Hepatocyte (in vitro differentiated cells): ENCODE measurements at regions not wholly inside any gene's neighbourhood (a gene's known extent, or its start where the extent isn't known, plus 50 kb on each side); places are given as distances from the start of the nearest gene placed in this dataset.

ENCODE experiments used
- DNase-seq: peaks from one replicate; pipeline ENCODE4 v3.0.0-alpha.2; 2016; ENCODE audit warnings: low spot score
- H2AFZ ChIP-seq: fragments of 200-600 bp; sonication (generic); 2 replicates; pipeline ENCODE4 v1.6.0; 2016; ENCODE audit warnings: antibody characterized with exemption, mild to moderate bottlenecking
- H3K27ac ChIP-seq: fragments of 200-600 bp; sonication (generic); 2 replicates; pipeline ENCODE4 v1.5.1; 2016; ENCODE audit warnings: mild to moderate bottlenecking
- H3K27me3 ChIP-seq: fragments of 200-600 bp; sonication (generic); 2 replicates; pipeline ENCODE4 v1.6.1; 2016
- H3K36me3 ChIP-seq: fragments of 200-600 bp; sonication (generic); replicated peaks from 2 replicates; pipeline ENCODE4 v1.5.1; 2016; ENCODE audit warnings: low read depth; ENCODE audit not compliant: insufficient read depth
- H3K4me1 ChIP-seq: fragments of 200-600 bp; sonication (generic); 2 replicates; pipeline ENCODE4 v1.5.1; 2016; ENCODE audit warnings: mild to moderate bottlenecking, moderate library complexity; ENCODE audit not compliant: insufficient read depth
- H3K4me2 ChIP-seq: fragments of 200-600 bp; sonication (generic); 2 replicates; pipeline ENCODE4 v1.6.0; 2016
- H3K4me3 ChIP-seq: fragments of 200-600 bp; sonication (generic); 2 replicates; pipeline ENCODE4 v1.5.1; 2016; ENCODE audit warnings: mild to moderate bottlenecking
- H3K79me2 ChIP-seq: fragments of 200-600 bp; sonication (generic); 2 replicates; pipeline ENCODE4 v1.6.0; 2017; ENCODE audit warnings: mild to moderate bottlenecking
- H3K9me2 ChIP-seq: fragments of 200-600 bp; sonication (generic); replicated peaks from 2 replicates; pipeline ENCODE4 v1.6.0; 2017; ENCODE audit warnings: mild to moderate bottlenecking; ENCODE audit not compliant: insufficient read depth
- H3K9me3 ChIP-seq: fragments of 200-600 bp; sonication (generic); 2 replicates; pipeline ENCODE4 v1.5.1; 2016; ENCODE audit warnings: low read depth, mild to moderate bottlenecking
- H4K20me1 ChIP-seq: fragments of 200-600 bp; sonication (generic); 2 replicates; pipeline ENCODE4 v1.6.0; 2016; ENCODE audit warnings: mild to moderate bottlenecking; ENCODE audit not compliant: insufficient read depth, poor library complexity, severe bottlenecking
- CTCF ChIP-seq: fragments of 200-600 bp; sonication (generic); IDR thresholded peaks from 2 replicates; pipeline ENCODE4 v1.5.1; 2016; ENCODE audit warnings: antibody characterized with exemption, mild to moderate bottlenecking; ENCODE audit not compliant: poor library complexity
- EZH2 ChIP-seq: fragments of 200-600 bp; sonication (generic); IDR thresholded peaks from 2 replicates; pipeline ENCODE4 v1.6.1; 2016; ENCODE audit warnings: antibody characterized with exemption, mild to moderate bottlenecking, borderline replicate concordance
- EZH2phosphoT487 ChIP-seq: fragments of 200-600 bp; sonication (generic); IDR thresholded peaks from one replicate; pipeline ENCODE4 v1.6.1; 2018; ENCODE audit warnings: antibody characterized with exemption, mild to moderate bottlenecking, low read depth, moderate library complexity; ENCODE audit not compliant: unreplicated experiment, severe bottlenecking
- WGBS: methylation state at CpG from one replicate; pipeline ENCODE4 v1.1.6; 2016; ENCODE audit warnings: low lambda C conversion rate; ENCODE audit errors: missing lambda C conversion rate; 5-methylcytosine and 5-hydroxymethylcytosine counted together

- no peak for DNase-seq
- no peaks in the 10 kb centered on the region for H3K36me3 ChIP-seq
- WGBS, result 66% methylated on average over 3 of the region's 3 CpGs
- no peak overlapping the region for H3K4me3 ChIP-seq
- no peak overlapping the region for H2AFZ ChIP-seq
- TF ChIP-seq EZH2 (no peak), CTCF (no peak), EZH2phosphoT487 (no peak)
- no peaks in the 10 kb centered on the region for H3K4me1 ChIP-seq
- no peaks in the 10 kb centered on the region for H4K20me1 ChIP-seq
- peak overlapping the region; percentile 71 for H3K27ac ChIP-seq
- no peaks in the 10 kb centered on the region for H3K9me3 ChIP-seq
- H3K27me3 ChIP-seq, result no peaks in the 10 kb centered on the region
- no peaks in the 10 kb centered on the region for H3K79me2 ChIP-seq
- H3K9me2 ChIP-seq, result no peaks in the 10 kb centered on the region
- H3K4me2 ChIP-seq, result no peak overlapping the region
These were observed 503.5 kb downstream of the EDEM1 start for GRCh38 chr3:5690904-5691532.

GRCh38 chr3:5692446-5692845 lies 504.9 kb downstream of the EDEM1 start:
- no peak for DNase-seq
- Histone ChIP-seq H4K20me1 (no peaks in the 10 kb centered on the region), H2AFZ (no peak overlapping the region), H3K27ac (peak overlapping the region; percentile 71), H3K4me2 (no peak overlapping the region), H3K9me3 (no peaks in the 10 kb centered on the region), H3K9me2 (no peaks in the 10 kb centered on the region), H3K4me1 (no peaks in the 10 kb centered on the region), H3K27me3 (no peaks in the 10 kb centered on the region), H3K36me3 (no peaks in the 10 kb centered on the region), H3K4me3 (no peak overlapping the region), H3K79me2 (no peaks in the 10 kb centered on the region)
- TF ChIP-seq EZH2phosphoT487 (no peak), CTCF (no peak), EZH2 (no peak)
- WGBS, result 48% methylated on average over 7 of the region's 7 CpGs

GRCh38 chr3:5694266-5694665 lies 506.8 kb downstream of the EDEM1 start:
- TF ChIP-seq EZH2 (no peak), CTCF (no peak), EZH2phosphoT487 (no peak)
- no peaks in the 10 kb centered on the region for H3K79me2 ChIP-seq
- H3K4me2 ChIP-seq, result no peak overlapping the region
- no peaks in the 10 kb centered on the region for H3K9me3 ChIP-seq
- WGBS, result 33% methylated on average over 1 of the region's 1 CpG
- no peaks in the 10 kb centered on the region for H3K9me2 ChIP-seq
- no peaks in the 10 kb centered on the region for H3K36me3 ChIP-seq
- no peak overlapping the region for H3K4me3 ChIP-seq
- H3K27ac ChIP-seq, result peak overlapping the region; percentile 61
- DNase-seq, result peak; percentile 40
- H3K27me3 ChIP-seq, result no peaks in the 10 kb centered on the region
- H2AFZ ChIP-seq, result no peak overlapping the region
- no peaks in the 10 kb centered on the region for H4K20me1 ChIP-seq
- no peaks in the 10 kb centered on the region for H3K4me1 ChIP-seq

GRCh38 chr3:5698851-5699250 lies 511.3 kb downstream of the EDEM1 start:
- TF ChIP-seq CTCF (no peak), EZH2 (no peak), EZH2phosphoT487 (no peak)
- Histone ChIP-seq H3K4me2 (no peak overlapping the region), H4K20me1 (no peaks in the 10 kb centered on the region), H3K27me3 (no peaks in the 10 kb centered on the region), H3K4me3 (no peak overlapping the region), H3K79me2 (no peaks in the 10 kb centered on the region), H3K4me1 (no peaks in the 10 kb centered on the region), H3K9me2 (no peaks in the 10 kb centered on the region), H3K36me3 (no peaks in the 10 kb centered on the region), H3K27ac (no peak overlapping the region), H3K9me3 (no peaks in the 10 kb centered on the region), H2AFZ (no peak overlapping the region)
- no peak for DNase-seq
- WGBS, result 93% methylated on average over 9 of the region's 9 CpGs
